PC-3 (cell line): ENCODE measurements at regions not wholly inside any gene's neighbourhood (a gene's known extent, or its start where the extent isn't known, plus 50 kb on each side); places are given as distances from the start of the nearest gene placed in this dataset.

Source experiments
- ATAC-seq: fragments of 200-7000 bp; cut with Tn5 transposase; 2 replicates; pipeline ENCODE4 v1.9.1; 2020; ENCODE audit warnings: mild to moderate bottlenecking, moderate library complexity
- BruUV-seq: library from RNA; stranded (reverse); fragments of 400-500 nt; replicated peaks from 2 replicates; lab custom pipeline; 2021; lab: Mats Ljungman, UMichigan
- CTCF ChIA-PET: fragments of 300-600 bp; sonication (Branson Sonifier 250); formaldehyde crosslinking; loops from one replicate; lab custom pipeline; 2022; ENCODE audit warnings: antibody characterized with exemption; lab: Charles Lee
- POLR2A ChIA-PET: fragments of 300-600 bp; sonication (Branson Sonifier 250); formaldehyde crosslinking; loops from one replicate; lab custom pipeline; 2022; ENCODE audit warnings: antibody characterized with exemption; ENCODE audit not compliant: unreplicated experiment; lab: Charles Lee
- DNase-seq: peaks from one replicate; pipeline ENCODE4 v3.0.0-alpha.2; 2015
- H2AFZ ChIP-seq: fragments of 300-600 bp; sonication (generic); 2 replicates; pipeline ENCODE4 v1.6.0; 2016; ENCODE audit warnings: antibody characterized with exemption, low read length
- H3F3A ChIP-seq: fragments of 300-600 bp; sonication (generic); one replicate; pipeline ENCODE4 v1.6.0; 2017; ENCODE audit warnings: antibody characterized with exemption, low read length, control low read depth, mild to moderate bottlenecking; ENCODE audit not compliant: unreplicated experiment
- H3K27ac ChIP-seq: fragments of 300-600 bp; sonication (generic); 2 replicates; pipeline ENCODE4 v1.5.1; 2016; ENCODE audit warnings: mild to moderate bottlenecking, low read length
- H3K27me3 ChIP-seq: fragments of 300-600 bp; sonication (generic); 2 replicates; pipeline ENCODE4 v1.6.1; 2016; ENCODE audit warnings: low read length, mixed read lengths
- H3K36me3 ChIP-seq: fragments of 300-600 bp; sonication (generic); 2 replicates; pipeline ENCODE4 v1.6.1; 2016; ENCODE audit warnings: low read depth, mixed run types, low read length, mixed read lengths
- H3K4me1 ChIP-seq: fragments of 300-600 bp; sonication (generic); 2 replicates; pipeline ENCODE4 v1.5.1; 2016; ENCODE audit warnings: low read length; ENCODE audit not compliant: insufficient read depth
- H3K4me2 ChIP-seq: fragments of 300-600 bp; sonication (generic); 2 replicates; pipeline ENCODE4 v1.6.0; 2016; ENCODE audit warnings: low read length
- H3K4me3 ChIP-seq: fragments of 300-600 bp; sonication (generic); 2 replicates; pipeline ENCODE4 v1.5.1; 2016; ENCODE audit warnings: mild to moderate bottlenecking, low read length, mixed read lengths
- H3K79me2 ChIP-seq: fragments of 300-600 bp; sonication (generic); 2 replicates; pipeline ENCODE4 v1.6.1; 2017; ENCODE audit warnings: low read length, mixed read lengths
- H3K9ac ChIP-seq: fragments of 300-600 bp; sonication (generic); 2 replicates; pipeline ENCODE4 v1.6.0; 2016; ENCODE audit warnings: mild to moderate bottlenecking, low read length
- H3K9me2 ChIP-seq: fragments of 300-600 bp; sonication (generic); replicated peaks from 2 replicates; pipeline ENCODE4 v1.6.1; 2016; ENCODE audit warnings: mixed run types, low read length, mixed read lengths
- H3K9me3 ChIP-seq: fragments of 300-600 bp; sonication (generic); 2 replicates; pipeline ENCODE4 v1.6.1; 2016; ENCODE audit warnings: low read length, mixed read lengths
- H4K20me1 ChIP-seq: fragments of 300-600 bp; sonication (generic); 2 replicates; pipeline ENCODE4 v1.6.1; 2016; ENCODE audit warnings: low read length, mixed read lengths
- CTCF ChIP-seq: fragments of 300-600 bp; sonication (generic); conservative IDR thresholded peaks from 2 replicates; pipeline ENCODE4 v1.5.1; 2017; ENCODE audit warnings: antibody characterized with exemption, low read depth, mild to moderate bottlenecking, low read length
- EZH2 ChIP-seq: fragments of 300-600 bp; sonication (generic); IDR thresholded peaks from one replicate; pipeline ENCODE4 v1.6.1; 2017; ENCODE audit warnings: antibody characterized with exemption, mild to moderate bottlenecking, low read length; ENCODE audit not compliant: unreplicated experiment
- EZH2phosphoT487 ChIP-seq: fragments of 300-600 bp; sonication (generic); IDR thresholded peaks from 2 replicates; pipeline ENCODE4 v1.6.1; 2018; ENCODE audit warnings: mild to moderate bottlenecking, antibody characterized with exemption, low read length, borderline replicate concordance
- intact Hi-C: fragments of 100-400 bp; cut with micrococcal nuclease; formaldehyde crosslinking; loops from 2 replicates; pipeline ENCODE4 v1.9.0; 2023

- no TSS peak for BruUV-seq
- Histone ChIP-seq H3K4me2 (no peak overlapping the region), H3F3A (no peaks in the 10 kb centered on the region), H3K9ac (no peak overlapping the region), H4K20me1 (no peaks in the 10 kb centered on the region), H2AFZ (no peak overlapping the region), H3K27ac (no peak overlapping the region), H3K4me3 (no peak overlapping the region), H3K79me2 (no peaks in the 10 kb centered on the region), H3K36me3 (no peaks in the 10 kb centered on the region), H3K9me2 (no peaks in the 10 kb centered on the region), H3K9me3 (no peaks in the 10 kb centered on the region), H3K4me1 (no peaks in the 10 kb centered on the region), H3K27me3 (peaks cover 44% of the 10 kb centered on the region)
- TF ChIP-seq CTCF = no peak
- TF ChIP-seq EZH2 = no peak
- TF ChIP-seq EZH2phosphoT487 = no peak
- ATAC-seq (no peak), DNase-seq (no peak)
- ChIA-PET CTCF (no interaction called here), POLR2A (no interaction called here)
- intact Hi-C loops = no loop called here
Observed at GRCh38 chr9:36750630-36751029, 177.9 kb downstream of the MELK start.

- TF ChIP-seq EZH2 = no peak
- TF ChIP-seq CTCF = no peak
- no peak for TF ChIP-seq EZH2phosphoT487
- H3K27ac ChIP-seq = no peak overlapping the region
- no peaks in the 10 kb centered on the region for H3K36me3 ChIP-seq
- ChIA-PET POLR2A (no interaction called here), CTCF (no interaction called here)
- H3K9me3 ChIP-seq = no peaks in the 10 kb centered on the region
- intact Hi-C loops = no loop called here
- ATAC-seq (no peak), DNase-seq (no peak)
- no peak overlapping the region for H2AFZ ChIP-seq
- H3K9ac ChIP-seq = no peak overlapping the region
- no peaks in the 10 kb centered on the region for H3F3A ChIP-seq
- no peak overlapping the region for H3K4me3 ChIP-seq
- H3K27me3 ChIP-seq = peaks cover 51% of the 10 kb centered on the region
- no peaks in the 10 kb centered on the region for H3K4me1 ChIP-seq
- no peaks in the 10 kb centered on the region for H3K9me2 ChIP-seq
- H3K79me2 ChIP-seq = no peaks in the 10 kb centered on the region
- no peak overlapping the region for H3K4me2 ChIP-seq
- H4K20me1 ChIP-seq = no peaks in the 10 kb centered on the region
- no TSS peak for BruUV-seq
Observed at GRCh38 chr9:36755019-36755418, 182.3 kb downstream of the MELK start.

- Histone ChIP-seq H3K4me3 (no peak overlapping the region), H4K20me1 (no peaks in the 10 kb centered on the region), H2AFZ (no peak overlapping the region), H3K4me2 (no peak overlapping the region), H3K4me1 (no peaks in the 10 kb centered on the region), H3K9me2 (no peaks in the 10 kb centered on the region), H3K27ac (no peak overlapping the region), H3K9ac (no peak overlapping the region), H3K9me3 (no peaks in the 10 kb centered on the region), H3F3A (no peaks in the 10 kb centered on the region), H3K36me3 (no peaks in the 10 kb centered on the region), H3K27me3 (peaks cover 17% of the 10 kb centered on the region), H3K79me2 (no peaks in the 10 kb centered on the region)
- DNase-seq (no peak), ATAC-seq (no peak)
- no TSS peak for BruUV-seq
- intact Hi-C loops = no loop called here
- ChIA-PET CTCF (interaction anchor here (0.6 kb wide), 1 partner anchor 126 kb away, joined by 4 read pairs; no protein-coding TSS in a partner anchor), POLR2A (no interaction called here)
- TF ChIP-seq EZH2 (no peak), EZH2phosphoT487 (no peak), CTCF (no peak)
Observed at GRCh38 chr9:36759141-36759540, 186.4 kb downstream of the MELK start.
